K562 (cell line): ENCODE measurements at regions not wholly inside any gene's neighbourhood (a gene's known extent, or its start where the extent isn't known, plus 50 kb on each side); places are given as distances from the start of the nearest gene placed in this dataset.

ENCODE experiments used
- ATAC-seq: fragments of 200-7000 bp; cut with Tn5 transposase; 3 replicates; pipeline ENCODE4 v1.9.1; 2020; ENCODE audit warnings: moderate library complexity
- BruUV-seq: library from RNA; stranded (reverse); fragments of 400-500 nt; replicated peaks from 2 replicates; lab custom pipeline; 2021; lab: Mats Ljungman, UMichigan
- CTCF ChIA-PET: fragments of 300-600 bp; formaldehyde crosslinking; extraction: SDS; loops from one replicate; lab custom pipeline; 2021; ENCODE audit warnings: low intra/inter-chr PET ratio; lab: Yijun Ruan, JAX
- POLR2A ChIA-PET: fragments of 300-600, 350-650 bp; sonication (Branson Sonifier 250); formaldehyde crosslinking; extraction: SDS; loops from one replicate; lab custom pipeline; 2021; ENCODE audit warnings: antibody characterized with exemption, inconsistent platforms; lab: Yijun Ruan, JAX
- DNase-seq, 4 experiments: peaks; one replicate each; pipeline versions ENCODE4 v3.0.0 to v3.0.0-alpha.2; 2011 to 2018; ENCODE audit warnings: low spot score in 3 of 4, mixed read lengths in 3 of 4; ENCODE audit errors: extremely low read depth in 1 of 4
- FAIRE-seq: peaks from 2 replicates; lab custom pipeline; 2011; peaks lifted over from hg19 to GRCh38; lab: Jason Lieb, UNC
- H2AFZ ChIP-seq: 2 replicates; pipeline ENCODE4 v1.6.0; 2011; ENCODE audit warnings: low read depth, low read length, control low read depth, inconsistent platforms
- H3K27ac ChIP-seq: fragments of 200-600 bp; 3 replicates; pipeline ENCODE4 v1.8.0; 2011; ENCODE audit warnings: low read depth, mild to moderate bottlenecking, control low read depth, inconsistent platforms, low read length, moderate library complexity, mixed read lengths; ENCODE audit errors: extremely low read depth
- H3K27me3 ChIP-seq, 2 experiments: fragments of 300-600 bp in 1 of 2; 2 replicates in 1 of 2; 3 replicates in 1 of 2; pipeline versions ENCODE4 v1.6.0 to v1.8.0; 2011; ENCODE audit warnings: inconsistent platforms in 2 of 2, low read length in 2 of 2, mild to moderate bottlenecking in 1 of 2, mixed read lengths in 1 of 2, moderate library complexity in 1 of 2; ENCODE audit not compliant: control insufficient read depth in 2 of 2, insufficient read depth in 2 of 2
- H3K36me3 ChIP-seq: fragments of 300-600 bp; 3 replicates; pipeline ENCODE4 v1.8.0; 2011; ENCODE audit warnings: mild to moderate bottlenecking, low read length, inconsistent platforms; ENCODE audit not compliant: control insufficient read depth, insufficient read depth
- H3K4me1 ChIP-seq, 2 experiments: fragments of 200-600 bp in 1 of 2; replicated peaks in 1 of 2; 2 replicates in 1 of 2; 3 replicates in 1 of 2; pipeline versions ENCODE4 v1.5.1 to v1.8.0; 2011; ENCODE audit warnings: inconsistent platforms in 2 of 2, low read length in 2 of 2, mild to moderate bottlenecking in 1 of 2, mixed read lengths in 1 of 2, moderate library complexity in 1 of 2; ENCODE audit not compliant: control insufficient read depth in 2 of 2, insufficient read depth in 2 of 2
- H3K4me2 ChIP-seq: 2 replicates; pipeline ENCODE4 v1.6.1; 2011; ENCODE audit warnings: low read length, control low read depth, inconsistent platforms, mixed read lengths; ENCODE audit not compliant: insufficient read depth
- H3K4me3 ChIP-seq: fragments of 200-600 bp; sonication (generic), shearing (Covaris generic); 2 replicates; pipeline ENCODE4 v1.5.1; 2016; ENCODE audit warnings: control low read depth, inconsistent platforms
- H3K79me2 ChIP-seq: fragments of 200-600 bp; 3 replicates; pipeline ENCODE4 v1.8.0; 2011; ENCODE audit warnings: low read length, inconsistent platforms; ENCODE audit not compliant: control insufficient read depth, insufficient read depth
- H3K9ac ChIP-seq, 2 experiments: 2 replicates each; pipeline versions ENCODE4 v1.6.0 to v1.6.1; 2011; ENCODE audit warnings: low read depth in 2 of 2, low read length in 2 of 2, control low read depth in 1 of 2, inconsistent platforms in 1 of 2, mild to moderate bottlenecking in 1 of 2, mixed read lengths in 1 of 2; ENCODE audit not compliant: insufficient read depth in 1 of 2
- H3K9me1 ChIP-seq: one replicate; pipeline ENCODE4 v1.6.0; 2011; ENCODE audit warnings: inconsistent platforms, mild to moderate bottlenecking, low read length, moderate library complexity; ENCODE audit not compliant: control insufficient read depth, insufficient read depth
- H3K9me3 ChIP-seq: replicated peaks from 2 replicates; pipeline ENCODE4 v1.5.1; 2011; ENCODE audit warnings: low read depth, low read length, inconsistent platforms; ENCODE audit not compliant: control insufficient read depth, insufficient read depth
- H4K20me1 ChIP-seq: replicated peaks from 2 replicates; pipeline ENCODE4 v1.6.1; 2011; ENCODE audit warnings: low read length, inconsistent platforms, mixed read lengths; ENCODE audit not compliant: control insufficient read depth, insufficient read depth
- ATF6 ChIP-seq: sonication (generic); formaldehyde crosslinking; IDR thresholded peaks from 2 replicates; pipeline ENCODE4 v1.4.0; 2020; ENCODE audit warnings: mild to moderate bottlenecking, missing genetic modification reagents
- BCL6 ChIP-seq: fragments of 250-450 bp; sonication (Bioruptor Pico); IDR thresholded peaks from 2 replicates; pipeline ENCODE4 v1.4.0; 2020
- BRF1 ChIP-seq: IDR thresholded peaks from 3 replicates; pipeline ENCODE4 v1.6.1; 2011; ENCODE audit warnings: borderline replicate concordance, mild to moderate bottlenecking; ENCODE audit not compliant: insufficient read length; ENCODE audit errors: extremely low read depth
- ELF4 ChIP-seq: fragments of 450-650 bp; formaldehyde crosslinking; IDR thresholded peaks from 2 replicates; pipeline ENCODE4 v1.4.0; 2022; ENCODE audit warnings: missing genetic modification characterization
- MTA3 ChIP-seq: fragments of 450-650 bp; formaldehyde crosslinking; IDR thresholded peaks from 2 replicates; pipeline ENCODE4 v1.6.1; 2017; ENCODE audit warnings: mild to moderate bottlenecking, borderline replicate concordance
- RBBP5 ChIP-seq: fragments of 200-600 bp; sonication (generic); IDR thresholded peaks from 2 replicates; pipeline ENCODE4 v1.6.1; 2012; ENCODE audit warnings: borderline replicate concordance, mild to moderate bottlenecking, low read length, control low read depth, inconsistent platforms; ENCODE audit not compliant: insufficient read depth, poor library complexity, severe bottlenecking
- RBM22 ChIP-seq: fragments of 200-400 bp; formaldehyde crosslinking; IDR thresholded peaks from 2 replicates; pipeline ENCODE4 v1.6.1; 2018; ENCODE audit warnings: low read length, low read depth; ENCODE audit not compliant: poor library complexity, severe bottlenecking
- SREBF1 ChIP-seq: fragments of 150-350 bp; IDR thresholded peaks from 2 replicates; pipeline ENCODE4 v1.6.1; 2014; ENCODE audit warnings: antibody characterized with exemption, low read depth, low read length, borderline replicate concordance
- THAP7 ChIP-seq: fragments of 250-450 bp; sonication (Bioruptor Pico); IDR thresholded peaks from 2 replicates; pipeline ENCODE4 v1.5.0; 2021
- VEZF1 ChIP-seq: fragments of 200-800 bp; sonication (Bioruptor generic); IDR thresholded peaks from 2 replicates; pipeline ENCODE4 v1.6.1; 2017; ENCODE audit warnings: missing genetic modification characterization, missing compliant biosample characterization
- ZBTB12 ChIP-seq: fragments of 250-450 bp; sonication (Bioruptor Pico); IDR thresholded peaks from 2 replicates; pipeline ENCODE4 v1.4.0; 2020
- WGBS: fragments of 100-300 bp; shearing (Covaris generic); methylation state at CpG from one replicate; pipeline ENCODE4 v1.1.6; 2016; ENCODE audit warnings: low coverage, mixed read lengths; ENCODE audit not compliant: insufficient coverage; ENCODE audit errors: missing lambda C conversion rate; 5-methylcytosine and 5-hydroxymethylcytosine counted together
- in situ Hi-C: fragments of 300-500 bp; cut with MboI; formaldehyde crosslinking; loops from 4 replicates; pipeline ENCODE4 v1.15.0; 2018; ENCODE audit warnings: inconsistent platforms, mixed read lengths
- intact Hi-C: fragments of 100-400 bp; cut with micrococcal nuclease; formaldehyde crosslinking; loops from 2 replicates; pipeline ENCODE4 v1.14.2; 2022

- no peak for TF ChIP-seq ATF6 (CRISPR knock-in tag)
- no peak for TF ChIP-seq BRF1
- TF ChIP-seq ELF4 (CRISPR knock-in tag): no peak
- TF ChIP-seq RBBP5: no peak
- TF ChIP-seq, all 486 proteins: peak for 0
Measured at GRCh38 chr4:135191596-135191995, 990.0 kb upstream of the PABPC4L start (continued).

- FAIRE-seq (no peak), ATAC-seq (no peak), DNase-seq (no peak)
- no peaks in the 10 kb centered on the region for H3K9me3 ChIP-seq
- H3K4me3 ChIP-seq: no peak overlapping the region
- no peaks in the 10 kb centered on the region for H3K79me2 ChIP-seq
- no peak overlapping the region for H2AFZ ChIP-seq
- no peaks in the 10 kb centered on the region for H4K20me1 ChIP-seq
- no peaks in the 10 kb centered on the region for H3K27me3 ChIP-seq
- in situ Hi-C loops: no loop called here
- H3K9me1 ChIP-seq: no peaks in the 10 kb centered on the region
- CTCF ChIA-PET: no interaction called here
- TF ChIP-seq MTA3 (no peak), SREBF1 (no peak), VEZF1 (CRISPR knock-in tag) (no peak), THAP7 (CRISPR knock-in tag) (no peak), ZBTB12 (CRISPR knock-in tag) (no peak), BCL6 (CRISPR knock-in tag) (no peak), RBM22 (no peak)
- H3K4me2 ChIP-seq: no peak overlapping the region
- POLR2A ChIA-PET: no interaction called here
- no peaks in the 10 kb centered on the region for H3K4me1 ChIP-seq
- no peak overlapping the region for H3K9ac ChIP-seq
- H3K36me3 ChIP-seq: no peaks in the 10 kb centered on the region
- no TSS peak for BruUV-seq
- intact Hi-C loops: no loop called here
- no peak overlapping the region for H3K27ac ChIP-seq
- WGBS: 0% methylated on average over 3 of the region's 3 CpGs
Measured at GRCh38 chr4:135186002-135186401, 984.4 kb upstream of the PABPC4L start.
